ENCODE measurements at regions not wholly inside any gene's neighbourhood (a gene's known extent, or its start where the extent isn't known, plus 50 kb on each side); places are given as distances from the start of the nearest gene placed in this dataset.
A peak's percentile ranks its signal among the peaks of the same experiment; 100 is the strongest.

GRCh38 chrX:103886624-103887023 lies 54.6 kb upstream of the RAB9B start:
- no peaks in the 10 kb centered on the region for H3K36me3 ChIP-seq
- intact Hi-C loops (cut with DNase I; ENCODE audit: low total_unique reads) = no loop called here
- peaks cover 0 to 6% (median 3%) of the 10 kb centered on the region in 4 donors for H3K9me3 ChIP-seq
- no peak overlapping the region for H3K4me3 ChIP-seq
- no peaks in the 10 kb centered on the region for H3K27me3 ChIP-seq
- no peaks in the 10 kb centered on the region for H3K4me1 ChIP-seq
- DNase-seq = no peak
- H3K27ac ChIP-seq = no peak overlapping the region
- no peak for TF ChIP-seq POLR2A (IDR thresholded peaks at IDR 0.05)
- TF ChIP-seq, protein P1, sequence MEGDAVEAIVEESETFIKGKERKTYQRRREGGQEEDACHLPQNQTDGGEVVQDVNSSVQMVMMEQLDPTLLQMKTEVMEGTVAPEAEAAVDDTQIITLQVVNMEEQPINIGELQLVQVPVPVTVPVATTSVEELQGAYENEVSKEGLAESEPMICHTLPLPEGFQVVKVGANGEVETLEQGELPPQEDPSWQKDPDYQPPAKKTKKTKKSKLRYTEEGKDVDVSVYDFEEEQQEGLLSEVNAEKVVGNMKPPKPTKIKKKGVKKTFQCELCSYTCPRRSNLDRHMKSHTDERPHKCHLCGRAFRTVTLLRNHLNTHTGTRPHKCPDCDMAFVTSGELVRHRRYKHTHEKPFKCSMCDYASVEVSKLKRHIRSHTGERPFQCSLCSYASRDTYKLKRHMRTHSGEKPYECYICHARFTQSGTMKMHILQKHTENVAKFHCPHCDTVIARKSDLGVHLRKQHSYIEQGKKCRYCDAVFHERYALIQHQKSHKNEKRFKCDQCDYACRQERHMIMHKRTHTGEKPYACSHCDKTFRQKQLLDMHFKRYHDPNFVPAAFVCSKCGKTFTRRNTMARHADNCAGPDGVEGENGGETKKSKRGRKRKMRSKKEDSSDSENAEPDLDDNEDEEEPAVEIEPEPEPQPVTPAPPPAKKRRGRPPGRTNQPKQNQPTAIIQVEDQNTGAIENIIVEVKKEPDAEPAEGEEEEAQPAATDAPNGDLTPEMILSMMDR (IDR thresholded peaks at IDR 0.05) = no peak

- TF ChIP-seq EP300 (IDR thresholded peaks at IDR 0.05) (no peak), POLR2A (IDR thresholded peaks at IDR 0.05) (no peak), POLR2AphosphoS5 (IDR thresholded peaks at IDR 0.05) (no peak)
- TF ChIP-seq, protein P1 (IDR thresholded peaks at IDR 0.05) = no peak
- peak in 1 of 2 donors; percentile 41 for DNase-seq
- intact Hi-C loops (cut with DNase I; ENCODE audit: low total_unique reads) = no loop called here
- no peaks in the 10 kb centered on the region for H3K27me3 ChIP-seq
- no peaks in the 10 kb centered on the region for H3K4me1 ChIP-seq
- peak overlapping the region in 1 of 5 donors; percentile 44 for H3K27ac ChIP-seq
- WGBS, 5 donors = 23 to 43% (median 38%) methylated on average over 2 of the region's 2 CpGs
- no peaks in the 10 kb centered on the region for H3K36me3 ChIP-seq
- no peak overlapping the region for H3K4me3 ChIP-seq
- peaks cover 0 to 6% (median 3%) of the 10 kb centered on the region in 4 donors for H3K9me3 ChIP-seq
Observed at GRCh38 chrX:103883533-103883932, 51.5 kb upstream of the RAB9B start.

DNA sequence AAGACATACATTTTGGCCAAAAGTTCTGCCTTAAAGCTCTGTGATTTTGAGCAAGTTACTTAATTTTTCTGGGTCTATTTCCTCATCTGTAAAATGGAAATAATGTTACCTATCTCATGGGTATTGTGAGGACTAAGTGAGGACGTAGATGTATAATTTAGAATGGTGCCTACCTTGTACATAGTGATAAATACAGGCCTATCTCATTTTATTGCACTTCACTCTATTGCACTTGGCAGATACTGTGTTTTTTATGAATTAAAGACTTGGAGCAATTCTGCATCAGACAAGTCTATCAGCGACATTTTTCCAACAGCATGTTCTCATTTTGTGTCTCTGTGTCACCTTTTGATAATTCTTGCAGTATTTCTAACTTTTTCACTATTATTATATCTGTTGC lies 50.9 kb upstream of the RAB9B start:
- Histone ChIP-seq H3K4me3 (no peak overlapping the region), H3K36me3 (no peaks in the 10 kb centered on the region), H3K4me1 (no peaks in the 10 kb centered on the region), H3K27ac (peak overlapping the region in 1 of 5 donors; percentile 44), H3K9me3 (peaks cover 0 to 6% (median 3%) of the 10 kb centered on the region in 4 donors), H3K27me3 (no peaks in the 10 kb centered on the region)
- no peak for DNase-seq
- 52 to 71% (median 69%) methylated on average over 2 of the region's 2 CpGs for WGBS, 5 donors
- intact Hi-C loops (cut with DNase I; ENCODE audit: low total_unique reads) = no loop called here
- no peak for TF ChIP-seq EP300 (IDR thresholded peaks at IDR 0.05)
- TF ChIP-seq POLR2AphosphoS5 (IDR thresholded peaks at IDR 0.05) = no peak
- TF ChIP-seq, protein P1 (IDR thresholded peaks at IDR 0.05) = no peak
- TF ChIP-seq POLR2A (IDR thresholded peaks at IDR 0.05) = no peak

Measured in stomach (tissue), 8 donors.